Epithelial cell of esophagus (primary cell): ENCODE measurements at regions not wholly inside any gene's neighbourhood (a gene's known extent, or its start where the extent isn't known, plus 50 kb on each side); places are given as distances from the start of the nearest gene placed in this dataset.
A peak's percentile ranks its signal among the peaks of the same experiment; 100 is the strongest.

Experiments
- DNase-seq: peaks from one replicate; pipeline ENCODE4 v3.0.0; 2010; ENCODE audit warnings: low read depth
- H3K4me3 ChIP-seq: 2 replicates; pipeline ENCODE4 v1.5.1; 2011; ENCODE audit warnings: mild to moderate bottlenecking, low read length, control low read depth
- CTCF ChIP-seq: IDR thresholded peaks from 2 replicates; pipeline ENCODE4 v1.5.1; 2011; ENCODE audit warnings: low read depth, mild to moderate bottlenecking, low read length, control low read depth, inconsistent platforms; ENCODE audit not compliant: insufficient read depth; ENCODE audit errors: missing control alignments

GRCh38 chr4:149988087-149988410 is 90.2 kb upstream of the DCLK2 start:
- no peak for DNase-seq
- no peak overlapping the region for H3K4me3 ChIP-seq
- no peak for TF ChIP-seq CTCF

- no peak overlapping the region for H3K4me3 ChIP-seq
- TF ChIP-seq CTCF = no peak
- DNase-seq = no peak
Observed at GRCh38 chr4:149993030-149993429, 85.2 kb upstream of the DCLK2 start.

- H3K4me3 ChIP-seq = no peak overlapping the region
- TF ChIP-seq CTCF = no peak
- DNase-seq = no peak
Observed at GRCh38 chr4:149995134-149995756, 83.0 kb upstream of the DCLK2 start.

GRCh38 chr4:149997881-149998421 is 80.3 kb upstream of the DCLK2 start:
- peak; percentile 86 for DNase-seq
- no peak overlapping the region for H3K4me3 ChIP-seq
- no peak for TF ChIP-seq CTCF

- peak; percentile 84 for TF ChIP-seq CTCF
- DNase-seq = peak; percentile 70
- H3K4me3 ChIP-seq = no peak overlapping the region
Observed at GRCh38 chr4:149999485-150000074, 78.7 kb upstream of the DCLK2 start.

GRCh38 chr4:150001815-150002214 is 76.4 kb upstream of the DCLK2 start:
- DNase-seq = peak; percentile 62
- TF ChIP-seq CTCF = no peak
- no peak overlapping the region for H3K4me3 ChIP-seq

- DNase-seq = no peak
- H3K4me3 ChIP-seq = no peak overlapping the region
- no peak for TF ChIP-seq CTCF
Observed at GRCh38 chr4:150002561-150002960, 75.7 kb upstream of the DCLK2 start.
